Lower leg skin (tissue), 3 donors: ENCODE measurements at regions not wholly inside any gene's neighbourhood (a gene's known extent, or its start where the extent isn't known, plus 50 kb on each side); places are given as distances from the start of the nearest gene placed in this dataset.

Source experiments
- POLR2A ChIP-seq, 2 donors: fragments of 450-650 bp; IDR thresholded peaks; one replicate each; pipeline ENCODE4 v1.6.1; 2016 to 2017; ENCODE audit warnings: antibody characterized with exemption in 2 of 2, mild to moderate bottlenecking in 1 of 2, moderate library complexity in 1 of 2
- TF ChIP-seq, protein P1 (sequence below), 3 donors: fragments of 450-650 bp; IDR thresholded peaks; one replicate each; pipeline ENCODE4 v1.5.1; 2016; ENCODE audit warnings: antibody characterized with exemption in 3 of 3, mild to moderate bottlenecking in 3 of 3, moderate library complexity in 2 of 3

DNA sequence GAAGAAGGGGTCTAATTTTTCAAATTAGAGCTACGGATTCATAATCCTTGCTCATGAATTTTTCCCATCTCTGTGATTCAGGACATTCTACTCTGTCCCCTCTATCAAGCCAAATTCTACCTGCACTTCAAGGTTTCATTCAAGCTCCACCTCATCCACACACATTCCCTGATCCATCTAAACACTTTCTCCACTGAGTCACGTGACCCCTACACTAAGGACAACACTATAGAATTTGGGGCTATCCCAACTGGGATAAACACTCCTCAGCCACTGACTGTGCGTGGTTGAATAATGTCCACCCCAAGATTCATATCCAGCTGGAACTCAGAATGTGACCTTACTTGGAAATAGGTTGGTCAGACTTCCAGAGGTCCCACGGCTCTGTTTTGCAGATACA lies 159.9 kb upstream of the ACVR2A start:
- TF ChIP-seq, protein P1, sequence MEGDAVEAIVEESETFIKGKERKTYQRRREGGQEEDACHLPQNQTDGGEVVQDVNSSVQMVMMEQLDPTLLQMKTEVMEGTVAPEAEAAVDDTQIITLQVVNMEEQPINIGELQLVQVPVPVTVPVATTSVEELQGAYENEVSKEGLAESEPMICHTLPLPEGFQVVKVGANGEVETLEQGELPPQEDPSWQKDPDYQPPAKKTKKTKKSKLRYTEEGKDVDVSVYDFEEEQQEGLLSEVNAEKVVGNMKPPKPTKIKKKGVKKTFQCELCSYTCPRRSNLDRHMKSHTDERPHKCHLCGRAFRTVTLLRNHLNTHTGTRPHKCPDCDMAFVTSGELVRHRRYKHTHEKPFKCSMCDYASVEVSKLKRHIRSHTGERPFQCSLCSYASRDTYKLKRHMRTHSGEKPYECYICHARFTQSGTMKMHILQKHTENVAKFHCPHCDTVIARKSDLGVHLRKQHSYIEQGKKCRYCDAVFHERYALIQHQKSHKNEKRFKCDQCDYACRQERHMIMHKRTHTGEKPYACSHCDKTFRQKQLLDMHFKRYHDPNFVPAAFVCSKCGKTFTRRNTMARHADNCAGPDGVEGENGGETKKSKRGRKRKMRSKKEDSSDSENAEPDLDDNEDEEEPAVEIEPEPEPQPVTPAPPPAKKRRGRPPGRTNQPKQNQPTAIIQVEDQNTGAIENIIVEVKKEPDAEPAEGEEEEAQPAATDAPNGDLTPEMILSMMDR (IDR thresholded peaks at IDR 0.05), result no peak
- TF ChIP-seq POLR2A (IDR thresholded peaks at IDR 0.05), result no peak
